ENCODE measurements at regions not wholly inside any gene's neighbourhood (a gene's known extent, or its start where the extent isn't known, plus 50 kb on each side); places are given as distances from the start of the nearest gene placed in this dataset.

DNA sequence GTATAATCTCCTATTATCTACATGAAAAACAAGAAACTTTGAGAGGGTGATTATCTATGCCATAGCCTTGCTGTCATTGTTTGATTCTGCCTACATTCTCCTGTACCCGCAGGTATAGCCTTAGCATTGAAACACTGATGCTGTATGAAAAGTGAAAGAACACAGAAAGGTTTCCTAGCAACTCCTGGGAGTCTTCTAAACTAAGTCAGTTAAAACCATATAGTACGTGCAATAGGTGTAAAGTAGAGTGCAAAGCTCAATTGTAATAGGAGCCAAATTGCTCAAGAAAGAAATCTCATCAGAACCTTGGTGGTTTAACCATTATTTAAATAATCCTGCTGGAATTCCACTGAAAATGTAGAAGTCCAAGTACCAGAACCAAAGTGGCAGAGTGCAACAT is 489.7 kb downstream of the PCDH10 start:
- no peaks in the 10 kb centered on the region for H3K9me3 ChIP-seq
- TF ChIP-seq, protein P1, sequence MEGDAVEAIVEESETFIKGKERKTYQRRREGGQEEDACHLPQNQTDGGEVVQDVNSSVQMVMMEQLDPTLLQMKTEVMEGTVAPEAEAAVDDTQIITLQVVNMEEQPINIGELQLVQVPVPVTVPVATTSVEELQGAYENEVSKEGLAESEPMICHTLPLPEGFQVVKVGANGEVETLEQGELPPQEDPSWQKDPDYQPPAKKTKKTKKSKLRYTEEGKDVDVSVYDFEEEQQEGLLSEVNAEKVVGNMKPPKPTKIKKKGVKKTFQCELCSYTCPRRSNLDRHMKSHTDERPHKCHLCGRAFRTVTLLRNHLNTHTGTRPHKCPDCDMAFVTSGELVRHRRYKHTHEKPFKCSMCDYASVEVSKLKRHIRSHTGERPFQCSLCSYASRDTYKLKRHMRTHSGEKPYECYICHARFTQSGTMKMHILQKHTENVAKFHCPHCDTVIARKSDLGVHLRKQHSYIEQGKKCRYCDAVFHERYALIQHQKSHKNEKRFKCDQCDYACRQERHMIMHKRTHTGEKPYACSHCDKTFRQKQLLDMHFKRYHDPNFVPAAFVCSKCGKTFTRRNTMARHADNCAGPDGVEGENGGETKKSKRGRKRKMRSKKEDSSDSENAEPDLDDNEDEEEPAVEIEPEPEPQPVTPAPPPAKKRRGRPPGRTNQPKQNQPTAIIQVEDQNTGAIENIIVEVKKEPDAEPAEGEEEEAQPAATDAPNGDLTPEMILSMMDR (IDR thresholded peaks at IDR 0.05) = no peak
- no peak overlapping the region for H3K27ac ChIP-seq
- H3K36me3 ChIP-seq (ENCODE audit: insufficient read depth in 1 of 2, low read depth in 1 of 2) = no peaks in the 10 kb centered on the region
- DNase-seq = no peak
- H3K4me3 ChIP-seq = no peak overlapping the region
- intact Hi-C loops (cut with DNase I) = no loop called here
- no peak for ATAC-seq
- H3K27me3 ChIP-seq (ENCODE audit: insufficient read depth in 3 of 3, low read length in 2 of 3) = no peaks in the 10 kb centered on the region
- 69 to 74% (median 69%) methylated on average over 2 of the region's 2 CpGs for WGBS, 3 donors
- no peaks in the 10 kb centered on the region for H3K4me1 ChIP-seq

DNA sequence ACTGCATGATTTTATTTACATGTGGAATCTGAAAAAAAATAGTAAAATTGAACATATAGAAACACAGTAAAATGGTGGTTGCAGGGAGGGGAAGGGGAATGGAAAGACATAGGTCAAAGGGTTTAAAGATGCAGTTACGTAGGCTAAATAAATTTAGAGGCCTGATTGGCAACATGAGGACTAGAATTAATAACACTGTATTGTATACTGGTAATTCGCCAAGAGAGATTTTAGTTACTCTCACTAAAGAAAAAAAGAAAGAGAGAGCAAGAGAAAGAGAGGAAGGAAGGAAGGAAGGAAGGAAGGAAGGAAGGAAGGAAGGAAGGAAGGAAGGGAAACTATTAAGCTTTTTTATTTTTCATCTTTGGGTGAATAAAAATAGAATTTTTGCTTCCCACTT is 488.1 kb downstream of the PCDH10 start:
- WGBS, 3 donors = 83 to 88% (median 84%) methylated on average over 2 of the region's 2 CpGs

DNA sequence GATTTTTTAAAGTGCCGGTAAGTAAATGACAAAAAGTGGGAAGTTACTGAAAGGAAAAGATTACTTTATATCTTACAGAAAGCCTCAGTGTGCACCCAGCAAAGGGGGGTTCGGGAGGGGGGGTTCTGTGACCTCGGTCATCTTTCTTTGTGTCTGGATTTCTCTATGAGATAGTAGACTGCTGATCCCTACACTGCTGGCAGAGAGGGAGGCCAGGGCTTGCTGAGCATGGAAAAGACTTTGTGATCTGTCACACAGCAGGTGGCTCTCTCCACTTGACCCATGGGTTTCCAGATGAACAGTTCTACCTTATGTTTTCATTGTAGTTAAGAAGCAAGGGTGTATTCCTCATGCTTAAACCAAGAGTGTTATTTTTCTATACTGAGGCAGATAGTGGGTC is 475.6 kb downstream of the PCDH10 start:
- WGBS, 3 donors = 21 to 26% (median 25%) methylated on average over 3 of the region's 3 CpGs
- no peak overlapping the region for H3K27ac ChIP-seq
- no peak for DNase-seq
- no peaks in the 10 kb centered on the region for H3K36me3 ChIP-seq (ENCODE audit: insufficient read depth in 1 of 2, low read depth in 1 of 2)
- H3K4me1 ChIP-seq = no peaks in the 10 kb centered on the region
- H3K9me3 ChIP-seq = no peaks in the 10 kb centered on the region
- TF ChIP-seq, protein P1 (IDR thresholded peaks at IDR 0.05) = no peak
- H3K27me3 ChIP-seq (ENCODE audit: insufficient read depth in 3 of 3, low read length in 2 of 3) = no peaks in the 10 kb centered on the region
- no peak for ATAC-seq
- intact Hi-C loops (cut with DNase I) = no loop called here
- H3K4me3 ChIP-seq = no peak overlapping the region

More for the DNA sequence above, 488.1 kb downstream of the PCDH10 start:
- DNase-seq = no peak
- H3K36me3 ChIP-seq (ENCODE audit: insufficient read depth in 1 of 2, low read depth in 1 of 2) = no peaks in the 10 kb centered on the region
- TF ChIP-seq, protein P1 (IDR thresholded peaks at IDR 0.05) = no peak
- H3K4me1 ChIP-seq = no peaks in the 10 kb centered on the region
- intact Hi-C loops (cut with DNase I) = no loop called here
- H3K27ac ChIP-seq = no peak overlapping the region
- H3K4me3 ChIP-seq = no peak overlapping the region
- no peak for ATAC-seq
- H3K9me3 ChIP-seq = no peaks in the 10 kb centered on the region
- no peaks in the 10 kb centered on the region for H3K27me3 ChIP-seq (ENCODE audit: insufficient read depth in 3 of 3, low read length in 2 of 3)

DNA sequence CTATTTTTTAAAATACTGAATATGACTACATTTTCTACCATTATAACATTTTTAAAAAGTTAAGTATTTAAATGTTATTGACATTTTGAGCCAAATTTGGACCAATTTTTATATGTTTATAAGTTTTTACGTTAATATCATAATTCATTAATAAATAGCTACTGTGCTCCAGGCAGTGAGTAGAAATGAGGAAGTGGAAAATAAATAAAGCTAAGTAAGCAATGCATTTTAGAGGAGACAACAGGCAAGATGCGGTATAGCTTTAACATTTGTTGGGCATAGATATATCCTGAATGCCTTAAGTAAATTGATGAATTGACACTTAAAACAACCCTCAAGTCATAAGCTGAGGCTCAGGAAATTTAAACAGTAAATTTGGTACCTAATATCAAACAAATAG is 474.8 kb downstream of the PCDH10 start:
- Histone ChIP-seq H3K36me3 (ENCODE audit: insufficient read depth in 1 of 2, low read depth in 1 of 2) (no peaks in the 10 kb centered on the region), H3K9me3 (no peaks in the 10 kb centered on the region), H3K27ac (no peak overlapping the region), H3K27me3 (ENCODE audit: insufficient read depth in 3 of 3, low read length in 2 of 3) (no peaks in the 10 kb centered on the region), H3K4me3 (no peak overlapping the region), H3K4me1 (no peaks in the 10 kb centered on the region)
- 91 to 93% (median 92%) methylated on average over 2 of the region's 2 CpGs for WGBS, 3 donors
- ATAC-seq (no peak), DNase-seq (no peak)
- TF ChIP-seq, protein P1 (IDR thresholded peaks at IDR 0.05) = no peak
- intact Hi-C loops (cut with DNase I) = no loop called here

DNA sequence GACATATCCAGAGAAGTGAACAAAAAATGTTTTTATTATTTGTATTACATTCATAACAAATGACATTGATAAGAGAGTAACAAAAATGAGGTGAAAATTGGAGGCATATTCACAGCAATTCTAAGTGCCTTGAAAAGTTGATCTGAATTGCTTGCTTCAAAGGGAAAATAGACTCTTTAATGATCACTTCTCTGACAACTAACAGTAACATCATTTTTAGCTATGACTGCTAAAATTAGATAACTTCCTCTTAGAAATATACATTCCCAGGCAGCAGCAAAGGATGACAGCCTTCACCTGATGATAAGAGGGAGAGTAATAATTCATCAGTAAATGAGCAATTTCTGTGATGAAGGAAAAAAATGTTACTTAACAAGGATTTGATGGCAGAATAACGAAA is 472.5 kb downstream of the PCDH10 start:
- no peaks in the 10 kb centered on the region for H3K36me3 ChIP-seq (ENCODE audit: insufficient read depth in 1 of 2, low read depth in 1 of 2)
- intact Hi-C loops (cut with DNase I) = no loop called here
- H3K27me3 ChIP-seq (ENCODE audit: insufficient read depth in 3 of 3, low read length in 2 of 3) = peaks cover 0 to 2% (median 0%) of the 10 kb centered on the region in 3 donors
- no peak overlapping the region for H3K27ac ChIP-seq
- no peaks in the 10 kb centered on the region for H3K9me3 ChIP-seq
- no peak overlapping the region for H3K4me3 ChIP-seq
- no peaks in the 10 kb centered on the region for H3K4me1 ChIP-seq
- no peak for DNase-seq
- TF ChIP-seq, protein P1 (IDR thresholded peaks at IDR 0.05) = no peak
- no peak for ATAC-seq
- 65 to 80% (median 78%) methylated on average over 1 of the region's 1 CpG for WGBS, 3 donors
